K562 (cell line): ENCODE measurements at regions not wholly inside any gene's neighbourhood (a gene's known extent, or its start where the extent isn't known, plus 50 kb on each side); places are given as distances from the start of the nearest gene placed in this dataset.

Experiments
- ATAC-seq: fragments of 200-7000 bp; cut with Tn5 transposase; 3 replicates; pipeline ENCODE4 v1.9.1; 2020; ENCODE audit warnings: moderate library complexity
- BruUV-seq: library from RNA; stranded (reverse); fragments of 400-500 nt; replicated peaks from 2 replicates; lab custom pipeline; 2021; lab: Mats Ljungman, UMichigan
- CTCF ChIA-PET: fragments of 300-600 bp; formaldehyde crosslinking; extraction: SDS; loops from one replicate; lab custom pipeline; 2021; ENCODE audit warnings: low intra/inter-chr PET ratio; lab: Yijun Ruan, JAX
- POLR2A ChIA-PET: fragments of 300-600, 350-650 bp; sonication (Branson Sonifier 250); formaldehyde crosslinking; extraction: SDS; loops from one replicate; lab custom pipeline; 2021; ENCODE audit warnings: antibody characterized with exemption, inconsistent platforms; lab: Yijun Ruan, JAX
- DNase-seq, 4 experiments: peaks; one replicate each; pipeline versions ENCODE4 v3.0.0 to v3.0.0-alpha.2; 2011 to 2018; ENCODE audit warnings: low spot score in 3 of 4, mixed read lengths in 3 of 4; ENCODE audit errors: extremely low read depth in 1 of 4
- FAIRE-seq: peaks from 2 replicates; lab custom pipeline; 2011; peaks lifted over from hg19 to GRCh38; lab: Jason Lieb, UNC
- H2AFZ ChIP-seq: 2 replicates; pipeline ENCODE4 v1.6.0; 2011; ENCODE audit warnings: low read depth, low read length, control low read depth, inconsistent platforms
- H3K27ac ChIP-seq: fragments of 200-600 bp; 3 replicates; pipeline ENCODE4 v1.8.0; 2011; ENCODE audit warnings: low read depth, mild to moderate bottlenecking, control low read depth, inconsistent platforms, low read length, moderate library complexity, mixed read lengths; ENCODE audit errors: extremely low read depth
- H3K27me3 ChIP-seq, 2 experiments: fragments of 300-600 bp in 1 of 2; 2 replicates in 1 of 2; 3 replicates in 1 of 2; pipeline versions ENCODE4 v1.6.0 to v1.8.0; 2011; ENCODE audit warnings: inconsistent platforms in 2 of 2, low read length in 2 of 2, mild to moderate bottlenecking in 1 of 2, mixed read lengths in 1 of 2, moderate library complexity in 1 of 2; ENCODE audit not compliant: control insufficient read depth in 2 of 2, insufficient read depth in 2 of 2
- H3K36me3 ChIP-seq: fragments of 300-600 bp; 3 replicates; pipeline ENCODE4 v1.8.0; 2011; ENCODE audit warnings: mild to moderate bottlenecking, low read length, inconsistent platforms; ENCODE audit not compliant: control insufficient read depth, insufficient read depth
- H3K4me1 ChIP-seq, 2 experiments: fragments of 200-600 bp in 1 of 2; replicated peaks in 1 of 2; 2 replicates in 1 of 2; 3 replicates in 1 of 2; pipeline versions ENCODE4 v1.5.1 to v1.8.0; 2011; ENCODE audit warnings: inconsistent platforms in 2 of 2, low read length in 2 of 2, mild to moderate bottlenecking in 1 of 2, mixed read lengths in 1 of 2, moderate library complexity in 1 of 2; ENCODE audit not compliant: control insufficient read depth in 2 of 2, insufficient read depth in 2 of 2
- H3K4me2 ChIP-seq: 2 replicates; pipeline ENCODE4 v1.6.1; 2011; ENCODE audit warnings: low read length, control low read depth, inconsistent platforms, mixed read lengths; ENCODE audit not compliant: insufficient read depth
- H3K4me3 ChIP-seq: fragments of 200-600 bp; sonication (generic), shearing (Covaris generic); 2 replicates; pipeline ENCODE4 v1.5.1; 2016; ENCODE audit warnings: control low read depth, inconsistent platforms
- H3K79me2 ChIP-seq: fragments of 200-600 bp; 3 replicates; pipeline ENCODE4 v1.8.0; 2011; ENCODE audit warnings: low read length, inconsistent platforms; ENCODE audit not compliant: control insufficient read depth, insufficient read depth
- H3K9ac ChIP-seq, 2 experiments: 2 replicates each; pipeline versions ENCODE4 v1.6.0 to v1.6.1; 2011; ENCODE audit warnings: low read depth in 2 of 2, low read length in 2 of 2, control low read depth in 1 of 2, inconsistent platforms in 1 of 2, mild to moderate bottlenecking in 1 of 2, mixed read lengths in 1 of 2; ENCODE audit not compliant: insufficient read depth in 1 of 2
- H3K9me1 ChIP-seq: one replicate; pipeline ENCODE4 v1.6.0; 2011; ENCODE audit warnings: inconsistent platforms, mild to moderate bottlenecking, low read length, moderate library complexity; ENCODE audit not compliant: control insufficient read depth, insufficient read depth
- H3K9me3 ChIP-seq: replicated peaks from 2 replicates; pipeline ENCODE4 v1.5.1; 2011; ENCODE audit warnings: low read depth, low read length, inconsistent platforms; ENCODE audit not compliant: control insufficient read depth, insufficient read depth
- H4K20me1 ChIP-seq: replicated peaks from 2 replicates; pipeline ENCODE4 v1.6.1; 2011; ENCODE audit warnings: low read length, inconsistent platforms, mixed read lengths; ENCODE audit not compliant: control insufficient read depth, insufficient read depth
- BRF1 ChIP-seq: IDR thresholded peaks from 3 replicates; pipeline ENCODE4 v1.6.1; 2011; ENCODE audit warnings: borderline replicate concordance, mild to moderate bottlenecking; ENCODE audit not compliant: insufficient read length; ENCODE audit errors: extremely low read depth
- CHCHD3 ChIP-seq: fragments of 250-450 bp; sonication (Bioruptor Pico); IDR thresholded peaks from 2 replicates; pipeline ENCODE4 v2.1.2; 2022; ENCODE audit warnings: mild to moderate bottlenecking
- ESRRA ChIP-seq: fragments of 450-650 bp; IDR thresholded peaks from 2 replicates; pipeline ENCODE4 v1.6.1; 2014; ENCODE audit warnings: low read depth, mild to moderate bottlenecking, moderate library complexity, borderline replicate concordance
- GATAD2A ChIP-seq: fragments of 450-650 bp; IDR thresholded peaks from 2 replicates; pipeline ENCODE4 v1.6.1; 2017
- HES1 ChIP-seq: fragments of 450-650 bp; IDR thresholded peaks from 2 replicates; pipeline ENCODE4 v1.6.1; 2016; ENCODE audit warnings: low read depth, mild to moderate bottlenecking, moderate library complexity
- ZFP36 ChIP-seq: fragments of 150-350 bp; IDR thresholded peaks from 2 replicates; pipeline ENCODE4 v1.6.1; 2018; ENCODE audit warnings: low read length, low read depth; ENCODE audit not compliant: partially characterized antibody
- ZNF140 ChIP-seq: fragments of 250-450 bp; sonication (Bioruptor Pico); IDR thresholded peaks from 2 replicates; pipeline ENCODE4 v1.8.0; 2021; ENCODE audit warnings: moderate library complexity, mild to moderate bottlenecking, inconsistent platforms
- ZNF740 ChIP-seq, 3 experiments: fragments of 200-800 bp in 1 of 3; sonication (Bioruptor generic) in 1 of 3; sonication (generic) in 1 of 3; formaldehyde crosslinking in 1 of 3; IDR thresholded peaks; 2 replicates each; pipeline versions ENCODE4 v1.6.1 to v1.8.0; 2016 to 2022; ENCODE audit warnings: mild to moderate bottlenecking in 2 of 3, missing compliant biosample characterization in 2 of 3, missing genetic modification characterization in 2 of 3, missing genetic modification reagents in 1 of 3
- WGBS: fragments of 100-300 bp; shearing (Covaris generic); methylation state at CpG from one replicate; pipeline ENCODE4 v1.1.6; 2016; ENCODE audit warnings: low coverage, mixed read lengths; ENCODE audit not compliant: insufficient coverage; ENCODE audit errors: missing lambda C conversion rate; 5-methylcytosine and 5-hydroxymethylcytosine counted together
- in situ Hi-C: fragments of 300-500 bp; cut with MboI; formaldehyde crosslinking; loops from 4 replicates; pipeline ENCODE4 v1.15.0; 2018; ENCODE audit warnings: inconsistent platforms, mixed read lengths
- intact Hi-C: fragments of 100-400 bp; cut with micrococcal nuclease; formaldehyde crosslinking; loops from 2 replicates; pipeline ENCODE4 v1.14.2; 2022
- TF ChIP-seq, protein P1 (sequence below), 2 experiments: fragments of 450-650 bp; conservative IDR thresholded peaks; 2 replicates each; pipeline ENCODE4 v1.6.1; 2017; ENCODE audit warnings: mild to moderate bottlenecking in 2 of 2, moderate library complexity in 2 of 2
- TF ChIP-seq, protein P2 (sequence below): fragments of 200-800 bp; sonication (Bioruptor generic); IDR thresholded peaks from 2 replicates; pipeline ENCODE4 v1.6.1; 2017; ENCODE audit warnings: missing genetic modification characterization, missing compliant biosample characterization
- TF ChIP-seq, protein P3 (sequence below): fragments of 250-450 bp; sonication (Bioruptor Pico); IDR thresholded peaks from 2 replicates; pipeline ENCODE4 v1.8.0; 2022; ENCODE audit warnings: moderate library complexity, mild to moderate bottlenecking, inconsistent platforms
- TF ChIP-seq, protein P4 (sequence below), 2 experiments: fragments of 200-800 bp in 1 of 2; sonication (Bioruptor generic) in 1 of 2; sonication (generic) in 1 of 2; formaldehyde crosslinking in 1 of 2; IDR thresholded peaks in 1 of 2; conservative IDR thresholded peaks in 1 of 2; 2 replicates each; pipeline versions ENCODE4 v1.5.0 to v1.6.1; 2016 to 2020; ENCODE audit warnings: missing compliant biosample characterization in 1 of 2, missing genetic modification characterization in 1 of 2, missing genetic modification reagents in 1 of 2

DNA sequence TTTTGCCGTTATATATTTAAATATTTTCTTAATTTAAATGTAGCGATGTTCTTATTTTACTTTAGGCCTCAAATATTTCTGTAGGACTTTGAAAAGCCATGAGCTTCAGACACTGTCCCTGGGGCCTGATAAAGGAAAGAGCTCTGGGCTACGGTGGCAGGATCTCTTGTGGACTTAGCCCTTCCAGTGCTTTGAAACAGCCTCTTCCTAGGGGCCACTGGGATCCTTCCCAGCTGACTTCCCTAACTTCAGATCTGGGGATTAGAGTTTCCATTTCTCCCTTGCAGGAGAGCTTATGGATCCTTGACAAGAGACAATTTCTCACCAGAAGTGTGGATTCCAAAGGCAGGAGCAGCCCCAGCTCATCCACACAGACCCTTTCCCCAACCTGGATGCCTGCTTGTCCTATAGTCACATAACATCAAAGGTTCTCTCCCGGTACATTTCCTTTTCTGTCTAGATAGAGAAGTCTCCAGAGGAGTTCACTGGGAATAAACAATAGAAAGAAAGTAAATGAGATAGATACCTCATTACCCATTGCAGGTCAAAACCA lies 221.4 kb downstream of the TTC6 start:
- H3K79me2 ChIP-seq = no peaks in the 10 kb centered on the region
- no peak for FAIRE-seq
- H3K9me1 ChIP-seq = no peaks in the 10 kb centered on the region
- DNase-seq = no peak
- intact Hi-C loops = no loop called here
- no peak overlapping the region for H3K4me2 ChIP-seq
- BruUV-seq = no TSS peak
- CTCF ChIA-PET = no interaction called here
- no peaks in the 10 kb centered on the region for H3K9me3 ChIP-seq
- H4K20me1 ChIP-seq = no peaks in the 10 kb centered on the region
- no peaks in the 10 kb centered on the region for H3K36me3 ChIP-seq
- H3K27ac ChIP-seq = no peak overlapping the region
- no peak overlapping the region for H3K4me3 ChIP-seq
- WGBS = 0% methylated on average over 4 of the region's 4 CpGs
- in situ Hi-C loops = no loop called here
- H2AFZ ChIP-seq = no peak overlapping the region
- no peak overlapping the region for H3K9ac ChIP-seq
- no peaks in the 10 kb centered on the region for H3K4me1 ChIP-seq
- POLR2A ChIA-PET = no interaction called here
- ATAC-seq = no peak
- H3K27me3 ChIP-seq = no peaks in the 10 kb centered on the region
- TF ChIP-seq, protein P1, sequence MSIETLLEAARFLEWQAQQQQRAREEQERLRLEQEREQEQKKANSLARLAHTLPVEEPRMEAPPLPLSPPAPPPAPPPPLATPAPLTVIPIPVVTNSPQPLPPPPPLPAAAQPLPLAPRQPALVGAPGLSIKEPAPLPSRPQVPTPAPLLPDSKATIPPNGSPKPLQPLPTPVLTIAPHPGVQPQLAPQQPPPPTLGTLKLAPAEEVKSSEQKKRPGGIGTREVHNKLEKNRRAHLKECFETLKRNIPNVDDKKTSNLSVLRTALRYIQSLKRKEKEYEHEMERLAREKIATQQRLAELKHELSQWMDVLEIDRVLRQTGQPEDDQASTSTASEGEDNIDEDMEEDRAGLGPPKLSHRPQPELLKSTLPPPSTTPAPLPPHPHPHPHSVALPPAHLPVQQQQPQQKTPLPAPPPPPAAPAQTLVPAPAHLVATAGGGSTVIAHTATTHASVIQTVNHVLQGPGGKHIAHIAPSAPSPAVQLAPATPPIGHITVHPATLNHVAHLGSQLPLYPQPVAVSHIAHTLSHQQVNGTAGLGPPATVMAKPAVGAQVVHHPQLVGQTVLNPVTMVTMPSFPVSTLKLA (conservative IDR thresholded peaks at IDR 0.05) = no peak
- TF ChIP-seq GATAD2A (no peak), ZNF140 (no peak), ZFP36 (no peak), ZNF740 (CRISPR knock-in tag; IDR thresholded peaks at IDR 0.05) (no peak), ZNF740 (tag; IDR thresholded peaks at IDR 0.05) (no peak), ESRRA (no peak), CHCHD3 (CRISPR knock-in tag) (no peak), BRF1 (no peak), HES1 (no peak)
- TF ChIP-seq, protein P2, sequence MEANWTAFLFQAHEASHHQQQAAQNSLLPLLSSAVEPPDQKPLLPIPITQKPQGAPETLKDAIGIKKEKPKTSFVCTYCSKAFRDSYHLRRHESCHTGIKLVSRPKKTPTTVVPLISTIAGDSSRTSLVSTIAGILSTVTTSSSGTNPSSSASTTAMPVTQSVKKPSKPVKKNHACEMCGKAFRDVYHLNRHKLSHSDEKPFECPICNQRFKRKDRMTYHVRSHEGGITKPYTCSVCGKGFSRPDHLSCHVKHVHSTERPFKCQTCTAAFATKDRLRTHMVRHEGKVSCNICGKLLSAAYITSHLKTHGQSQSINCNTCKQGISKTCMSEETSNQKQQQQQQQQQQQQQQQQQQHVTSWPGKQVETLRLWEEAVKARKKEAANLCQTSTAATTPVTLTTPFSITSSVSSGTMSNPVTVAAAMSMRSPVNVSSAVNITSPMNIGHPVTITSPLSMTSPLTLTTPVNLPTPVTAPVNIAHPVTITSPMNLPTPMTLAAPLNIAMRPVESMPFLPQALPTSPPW (CRISPR knock-in tag) = no peak
- TF ChIP-seq, protein P3, sequence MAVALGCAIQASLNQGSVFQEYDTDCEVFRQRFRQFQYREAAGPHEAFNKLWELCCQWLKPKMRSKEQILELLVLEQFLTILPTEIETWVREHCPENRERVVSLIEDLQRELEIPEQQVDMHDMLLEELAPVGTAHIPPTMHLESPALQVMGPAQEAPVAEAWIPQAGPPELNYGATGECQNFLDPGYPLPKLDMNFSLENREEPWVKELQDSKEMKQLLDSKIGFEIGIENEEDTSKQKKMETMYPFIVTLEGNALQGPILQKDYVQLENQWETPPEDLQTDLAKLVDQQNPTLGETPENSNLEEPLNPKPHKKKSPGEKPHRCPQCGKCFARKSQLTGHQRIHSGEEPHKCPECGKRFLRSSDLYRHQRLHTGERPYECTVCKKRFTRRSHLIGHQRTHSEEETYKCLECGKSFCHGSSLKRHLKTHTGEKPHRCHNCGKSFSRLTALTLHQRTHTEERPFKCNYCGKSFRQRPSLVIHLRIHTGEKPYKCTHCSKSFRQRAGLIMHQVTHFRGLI (CRISPR knock-in tag) = no peak
- TF ChIP-seq, protein P4, sequence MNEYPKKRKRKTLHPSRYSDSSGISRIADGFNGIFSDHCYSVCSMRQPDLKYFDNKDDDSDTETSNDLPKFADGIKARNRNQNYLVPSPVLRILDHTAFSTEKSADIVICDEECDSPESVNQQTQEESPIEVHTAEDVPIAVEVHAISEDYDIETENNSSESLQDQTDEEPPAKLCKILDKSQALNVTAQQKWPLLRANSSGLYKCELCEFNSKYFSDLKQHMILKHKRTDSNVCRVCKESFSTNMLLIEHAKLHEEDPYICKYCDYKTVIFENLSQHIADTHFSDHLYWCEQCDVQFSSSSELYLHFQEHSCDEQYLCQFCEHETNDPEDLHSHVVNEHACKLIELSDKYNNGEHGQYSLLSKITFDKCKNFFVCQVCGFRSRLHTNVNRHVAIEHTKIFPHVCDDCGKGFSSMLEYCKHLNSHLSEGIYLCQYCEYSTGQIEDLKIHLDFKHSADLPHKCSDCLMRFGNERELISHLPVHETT (CRISPR knock-in tag; conservative IDR thresholded peaks at IDR 0.05 in 1 of 2, IDR thresholded peaks at IDR 0.05 in 1 of 2) = no peak
